ENCODE measurements at regions not wholly inside any gene's neighbourhood (a gene's known extent, or its start where the extent isn't known, plus 50 kb on each side); places are given as distances from the start of the nearest gene placed in this dataset.
"Not testable (repeated sequence)": the region's sequence is repeated elsewhere in the genome, so short reads cannot be mapped to it uniquely, and the experiment has no call there.

- no peaks in the 10 kb centered on the region for H3K9me3 ChIP-seq (ENCODE audit: control insufficient read depth, low read depth, low read length)
- H3K4me2 ChIP-seq (ENCODE audit: insufficient read depth, insufficient read length, low read length): no peak overlapping the region
- H3K79me2 ChIP-seq (ENCODE audit: insufficient read depth, low read length): no peaks in the 10 kb centered on the region
- no peak overlapping the region for H3K9ac ChIP-seq (ENCODE audit: extremely low read depth, insufficient read length, low read length)
- no peak overlapping the region for H3K27ac Mint-ChIP-seq
- no peak overlapping the region for H3K56ac ChIP-seq (ENCODE audit: insufficient read length, low read depth, low read length)
- H2BK20ac ChIP-seq (ENCODE audit: low read depth, low read length, poor library complexity, severe bottlenecking): no peak overlapping the region
- no peak overlapping the region for H3K18ac ChIP-seq (ENCODE audit: insufficient read length, low read depth, low read length)
- H4K20me1 ChIP-seq (ENCODE audit: control insufficient read depth, insufficient read depth, insufficient read length): no peaks in the 10 kb centered on the region
- H3K27me3 Mint-ChIP-seq (ENCODE audit: low read depth): no peaks in the 10 kb centered on the region; the same call in 1 of the 2 replicates
- H2AK5ac ChIP-seq (ENCODE audit: insufficient read length, low read length): no peak overlapping the region
- H3K4ac ChIP-seq (ENCODE audit: low read depth, low read length): no peak overlapping the region
- peak; percentile 42; the same call in 2 of the 3 replicates for TF ChIP-seq CTCF (conservative IDR thresholded peaks at IDR 0.05)
- H3K36me3 Mint-ChIP-seq (ENCODE audit: insufficient read depth in 1 of 3, low read depth in 3 of 3): peaks cover 0 to 6% (median 0%) of the 10 kb centered on the region in 3 experiments; a peak in 3 of 7 replicates
- H3K23ac ChIP-seq (ENCODE audit: insufficient read length, low read depth, low read length): no peak overlapping the region
- no peak overlapping the region for H3K27ac ChIP-seq (ENCODE audit: insufficient read length, low read depth, low read length)
- no peaks in the 10 kb centered on the region for H3K4me1 ChIP-seq (ENCODE audit: insufficient read depth, low read length)
- H2AFZ ChIP-seq (ENCODE audit: low read length): no peak overlapping the region
- no peak overlapping the region for H3K14ac ChIP-seq (ENCODE audit: insufficient read depth, low read length)
- no peak overlapping the region for H4K8ac ChIP-seq (replicated peaks; ENCODE audit: insufficient read length, low read depth, low read length)
- no CpG with 5 or more reads among the region's 1 CpG for WGBS (ENCODE audit: extremely low coverage, insufficient read length, low lambda C conversion rate)
- H3K9me3 Mint-ChIP-seq: peaks cover 8 to 11% of the 10 kb centered on the region in 2 experiments; a peak in 2 of 5 replicates
- H2BK5ac ChIP-seq (ENCODE audit: insufficient read length, low read length): no peak overlapping the region
- H2BK120ac ChIP-seq (ENCODE audit: low read depth, low read length, poor library complexity, severe bottlenecking): no peak overlapping the region
- no peak overlapping the region for H3T11ph ChIP-seq (ENCODE audit: low read length)
- H2BK15ac ChIP-seq (ENCODE audit: low read depth, low read length): no peak overlapping the region
- no peak for DNase-seq
- H3K79me1 ChIP-seq (ENCODE audit: insufficient read depth, low read depth, low read length, poor library complexity, severe bottlenecking): no peaks in the 10 kb centered on the region
- no peak overlapping the region for H2BK12ac ChIP-seq (ENCODE audit: insufficient read length, low read depth, low read length)
- H4K91ac ChIP-seq (ENCODE audit: insufficient read length, low read depth, low read length): no peak overlapping the region
- H3K4me1 Mint-ChIP-seq: peaks cover 5 to 6% of the 10 kb centered on the region in 2 experiments
- no peaks in the 10 kb centered on the region for H3K23me2 ChIP-seq (ENCODE audit: insufficient read length, low read depth, low read length, poor library complexity, severe bottlenecking)
- no peaks in the 10 kb centered on the region for H3K27me3 ChIP-seq (ENCODE audit: insufficient read depth, low read length)
- H3K4me3 Mint-ChIP-seq: no peak overlapping the region
- H4K5ac ChIP-seq (ENCODE audit: insufficient read length, low read depth, low read length): no peak overlapping the region
Measured at GRCh38 chr11:87501388-87501787, 463.7 kb downstream of the TMEM135 start.

GRCh38 chr11:87494936-87495335, 457.2 kb downstream of the TMEM135 start:
- H3K27me3 Mint-ChIP-seq (ENCODE audit: low read depth): peaks cover 28% of the 10 kb centered on the region
- not testable (repeated sequence) for H3K79me1 ChIP-seq (ENCODE audit: insufficient read depth, low read depth, low read length, poor library complexity, severe bottlenecking); H3K14ac ChIP-seq (ENCODE audit: insufficient read depth, low read length); H4K91ac ChIP-seq (ENCODE audit: insufficient read length, low read depth, low read length); DNase-seq; H2BK120ac ChIP-seq (ENCODE audit: low read depth, low read length, poor library complexity, severe bottlenecking); H3K9me3 ChIP-seq (ENCODE audit: control insufficient read depth, low read depth, low read length); H3K9me3 Mint-ChIP-seq; H3K4me2 ChIP-seq (ENCODE audit: insufficient read depth, insufficient read length, low read length); H2BK12ac ChIP-seq (ENCODE audit: insufficient read length, low read depth, low read length); H3K27ac ChIP-seq (ENCODE audit: insufficient read length, low read depth, low read length); H4K8ac ChIP-seq (replicated peaks; ENCODE audit: insufficient read length, low read depth, low read length); H3K27me3 ChIP-seq (ENCODE audit: insufficient read depth, low read length); H3K18ac ChIP-seq (ENCODE audit: insufficient read length, low read depth, low read length); H2AK5ac ChIP-seq (ENCODE audit: insufficient read length, low read length); H3T11ph ChIP-seq (ENCODE audit: low read length); H2BK20ac ChIP-seq (ENCODE audit: low read depth, low read length, poor library complexity, severe bottlenecking); H3K23me2 ChIP-seq (ENCODE audit: insufficient read length, low read depth, low read length, poor library complexity, severe bottlenecking); H2BK5ac ChIP-seq (ENCODE audit: insufficient read length, low read length); H3K9ac ChIP-seq (ENCODE audit: extremely low read depth, insufficient read length, low read length); H3K23ac ChIP-seq (ENCODE audit: insufficient read length, low read depth, low read length); H3K4me1 ChIP-seq (ENCODE audit: insufficient read depth, low read length); H3K4ac ChIP-seq (ENCODE audit: low read depth, low read length); H3K4me3 Mint-ChIP-seq; H3K79me2 ChIP-seq (ENCODE audit: insufficient read depth, low read length); H4K20me1 ChIP-seq (ENCODE audit: control insufficient read depth, insufficient read depth, insufficient read length); H2BK15ac ChIP-seq (ENCODE audit: low read depth, low read length); H3K56ac ChIP-seq (ENCODE audit: insufficient read length, low read depth, low read length); H2AFZ ChIP-seq (ENCODE audit: low read length); H4K5ac ChIP-seq (ENCODE audit: insufficient read length, low read depth, low read length)
- peaks cover 30 to 36% of the 10 kb centered on the region in 2 experiments for H3K4me1 Mint-ChIP-seq
- H3K36me3 Mint-ChIP-seq (ENCODE audit: insufficient read depth in 1 of 3, low read depth in 3 of 3): peaks cover 5 to 17% (median 7%) of the 10 kb centered on the region in 3 experiments; a peak in 6 of 7 replicates
- H3K27ac Mint-ChIP-seq: 0 out of 7 replicates have a peak overlapping the region, but pooled peaks of 1 of the 3 experiments have one; percentile 61
- WGBS (ENCODE audit: extremely low coverage, insufficient read length, low lambda C conversion rate): no CpG with 5 or more reads among the region's 3 CpGs

All from H9 (cell line).